Islet precursor cell (in vitro differentiated cells): ENCODE measurements at regions not wholly inside any gene's neighbourhood (a gene's known extent, or its start where the extent isn't known, plus 50 kb on each side); places are given as distances from the start of the nearest gene placed in this dataset.
"Not testable (repeated sequence)": the region's sequence is repeated elsewhere in the genome, so short reads cannot be mapped to it uniquely, and the experiment has no call there.

Source experiments
- DNase-seq: peaks from one replicate; pipeline ENCODE4 v3.0.0-alpha.2; 2018

GRCh38 chr18:28288784-28289183 lies 111.9 kb upstream of the CDH2 start:
- DNase-seq: no peak

- no peak for DNase-seq
Observed at GRCh38 chr18:28287146-28287545, 110.2 kb upstream of the CDH2 start.

- DNase-seq: no peak
Observed at GRCh38 chr18:28284132-28284531, 107.2 kb upstream of the CDH2 start.

- DNase-seq: peak; percentile 57
Observed at GRCh38 chr18:28281400-28281799, 104.5 kb upstream of the CDH2 start.

GRCh38 chr18:28269750-28270149 lies 92.8 kb upstream of the CDH2 start:
- no peak for DNase-seq

GRCh38 chr18:28267878-28268625 lies 91.1 kb upstream of the CDH2 start:
- DNase-seq: peak; percentile 55

GRCh38 chr18:28267276-28267675 lies 90.3 kb upstream of the CDH2 start:
- no peak for DNase-seq

- no peak for DNase-seq
Observed at GRCh38 chr18:28256166-28256565, 79.2 kb upstream of the CDH2 start.

- DNase-seq: no peak
Observed at GRCh38 chr18:28248653-28249052, 71.7 kb upstream of the CDH2 start.

- not testable (repeated sequence) for DNase-seq
Observed at GRCh38 chr18:28240626-28241025, 63.7 kb upstream of the CDH2 start.

- DNase-seq: no peak
Observed at GRCh38 chr18:28236487-28236886, 59.6 kb upstream of the CDH2 start.
